ENCODE measurements at regions not wholly inside any gene's neighbourhood (a gene's known extent, or its start where the extent isn't known, plus 50 kb on each side); places are given as distances from the start of the nearest gene placed in this dataset. TPM values are rescaled to one million over a fixed set of nuclear protein-coding genes. Genes with fewer than 3 reads are reported as not detected.

- DNase-seq, result no peak
Observed at GRCh38 chr4:123327346-123327745, 69.2 kb upstream of the SPRY1 start.

- DNase-seq, result no peak
Observed at GRCh38 chr4:123327846-123328429, 68.7 kb upstream of the SPRY1 start.

- DNase-seq, result no peak
Observed at GRCh38 chr4:123338715-123339114, 57.9 kb upstream of the SPRY1 start.

- no peak for DNase-seq
Observed at GRCh38 chr4:123339507-123340380, 56.9 kb upstream of the SPRY1 start.

GRCh38 chr4:123340381-123340701 is 56.3 kb upstream of the SPRY1 start:
- DNase-seq, result no peak

- DNase-seq, result no peak
Observed at GRCh38 chr4:123342498-123342897, 54.1 kb upstream of the SPRY1 start.

- DNase-seq, result no peak
Observed at GRCh38 chr4:123343400-123344041, 53.1 kb upstream of the SPRY1 start.

GRCh38 chr4:123345137-123345934 is 51.3 kb upstream of the SPRY1 start:
- DNase-seq, result no peak

- DNase-seq, result no peak
Observed at GRCh38 chr4:123345935-123346300, 50.7 kb upstream of the SPRY1 start.

GRCh38 chr4:123346330-123346940 is 50.2 kb upstream of the SPRY1 start:
- no peak for DNase-seq

Small RNA genes in the stretch of these regions (small RNA-seq; reads per million reads assigned to genes)
- gene AC026402.1 (ENCODE audit: low replicate concordance), result not detected

Data from skin of body (tissue), 2 donors.